ENCODE measurements at regions not wholly inside any gene's neighbourhood (a gene's known extent, or its start where the extent isn't known, plus 50 kb on each side); places are given as distances from the start of the nearest gene placed in this dataset.

- TF ChIP-seq CSDC2 (CRISPR knock-in tag; IDR thresholded peaks at IDR 0.05) (no peak), CREB5 (CRISPR knock-in tag; IDR thresholded peaks at IDR 0.05; ENCODE audit: low read depth) (no peak), BACH2 (CRISPR knock-in tag; IDR thresholded peaks at IDR 0.05; ENCODE audit: borderline replicate concordance) (no peak), ESRRG (CRISPR knock-in tag; IDR thresholded peaks at IDR 0.05) (no peak), ZNF8 (CRISPR knock-in tag; IDR thresholded peaks at IDR 0.05) (no peak), CSRNP3 (CRISPR knock-in tag; IDR thresholded peaks at IDR 0.05) (no peak)
- no peak for ATAC-seq
Measured at GRCh38 chr6:74519163-74519562, 686.7 kb downstream of the COL12A1 start.

GRCh38 chr6:74518035-74518434 lies 687.8 kb downstream of the COL12A1 start:
- TF ChIP-seq ARNTL (CRISPR knock-in tag; IDR thresholded peaks at IDR 0.05; ENCODE audit: borderline replicate concordance, low read depth), result no peak
- TF ChIP-seq CREB5 (CRISPR knock-in tag; IDR thresholded peaks at IDR 0.05; ENCODE audit: low read depth), result no peak
- no peak for TF ChIP-seq POU6F1 (CRISPR knock-in tag; IDR thresholded peaks at IDR 0.05; ENCODE audit: borderline replicate concordance, low read depth)
- no peak for TF ChIP-seq TSHZ2 (CRISPR knock-in tag; IDR thresholded peaks at IDR 0.05)
- TF ChIP-seq TCF4 (CRISPR knock-in tag; IDR thresholded peaks at IDR 0.05; ENCODE audit: borderline replicate concordance), result no peak
- no peak for TF ChIP-seq CSDC2 (CRISPR knock-in tag; IDR thresholded peaks at IDR 0.05)
- TF ChIP-seq RARB (CRISPR knock-in tag; IDR thresholded peaks at IDR 0.05), result no peak
- TF ChIP-seq ZC3H10 (CRISPR knock-in tag; IDR thresholded peaks at IDR 0.05), result no peak
- TF ChIP-seq SNAI2 (CRISPR knock-in tag; IDR thresholded peaks at IDR 0.05), result no peak
- TF ChIP-seq BACH2 (CRISPR knock-in tag; IDR thresholded peaks at IDR 0.05; ENCODE audit: borderline replicate concordance), result no peak
- TF ChIP-seq ZNF8 (CRISPR knock-in tag; IDR thresholded peaks at IDR 0.05), result no peak
- no peak for TF ChIP-seq CSRNP3 (CRISPR knock-in tag; IDR thresholded peaks at IDR 0.05)
- TF ChIP-seq OSR1 (CRISPR knock-in tag; IDR thresholded peaks at IDR 0.05), result no peak
- TF ChIP-seq ZFP30 (CRISPR knock-in tag; IDR thresholded peaks at IDR 0.05), result no peak
- no peak for TF ChIP-seq PATZ1 (CRISPR knock-in tag; IDR thresholded peaks at IDR 0.05; ENCODE audit: borderline replicate concordance)
- no peak for TF ChIP-seq ESRRG (CRISPR knock-in tag; IDR thresholded peaks at IDR 0.05)
- TF ChIP-seq PPARA (CRISPR knock-in tag; IDR thresholded peaks at IDR 0.05; ENCODE audit: borderline replicate concordance), result no peak
- TF ChIP-seq TOX (CRISPR knock-in tag; IDR thresholded peaks at IDR 0.05; ENCODE audit: borderline replicate concordance), result no peak
- no peak for TF ChIP-seq ZNF70 (CRISPR knock-in tag; IDR thresholded peaks at IDR 0.05)
- no peak for ATAC-seq

Data from SK-N-SH treated with all-trans-retinoic acid at 6 μM for 48 hours (cell line).